ENCODE measurements at regions not wholly inside any gene's neighbourhood (a gene's known extent, or its start where the extent isn't known, plus 50 kb on each side); places are given as distances from the start of the nearest gene placed in this dataset.

DNA sequence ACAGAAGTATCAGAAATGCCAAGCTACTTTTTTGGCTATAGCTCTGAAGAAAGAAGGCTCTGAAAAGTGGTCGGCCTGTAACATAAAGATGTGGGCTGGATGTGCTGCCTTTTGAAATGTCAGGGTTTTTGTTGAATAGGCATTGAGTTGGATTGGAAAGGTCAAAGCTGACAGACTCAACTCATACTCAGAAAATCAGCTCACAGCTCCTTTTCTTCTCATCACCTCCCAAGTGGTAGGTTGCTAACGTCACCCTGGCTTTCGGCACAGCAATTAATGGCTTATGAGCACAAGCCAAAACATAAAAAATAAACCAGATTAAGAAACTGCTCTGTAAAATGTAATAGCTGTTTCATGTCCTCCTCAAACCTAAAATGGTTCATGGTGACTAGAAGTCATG is 68.3 kb downstream of the KCNF1 start:
- no peak for DNase-seq
- Mint-ChIP-seq H3K4me3 (no peak overlapping the region), H3K27ac (no peak overlapping the region), H3K9me3 (no peaks in the 10 kb centered on the region), H3K36me3 (no peaks in the 10 kb centered on the region), H3K4me1 (peaks cover 0 to 2% of the 10 kb centered on the region in 2 donors), H3K27me3 (ENCODE audit: low read depth in 3 of 3) (peaks cover 2 to 4% (median 4%) of the 10 kb centered on the region in 3 donors)

- H3K4me1 Mint-ChIP-seq = peaks cover 0 to 2% of the 10 kb centered on the region in 2 donors
- no peak for DNase-seq
- H3K27me3 Mint-ChIP-seq (ENCODE audit: low read depth in 3 of 3) = peaks cover 2 to 4% (median 4%) of the 10 kb centered on the region in 3 donors
- no peaks in the 10 kb centered on the region for H3K9me3 Mint-ChIP-seq
- H3K36me3 Mint-ChIP-seq = no peaks in the 10 kb centered on the region
- H3K4me3 Mint-ChIP-seq = no peak overlapping the region
- no peak overlapping the region for H3K27ac Mint-ChIP-seq
These were observed 69.2 kb downstream of the KCNF1 start for GRCh38 chr2:10980886-10981425.

- peaks cover 0 to 2% of the 10 kb centered on the region in 2 donors for H3K4me1 Mint-ChIP-seq
- no peaks in the 10 kb centered on the region for H3K9me3 Mint-ChIP-seq
- no peaks in the 10 kb centered on the region for H3K36me3 Mint-ChIP-seq
- no peak overlapping the region for H3K27ac Mint-ChIP-seq
- no peak for DNase-seq
- H3K4me3 Mint-ChIP-seq = no peak overlapping the region
- peaks cover 2 to 4% (median 4%) of the 10 kb centered on the region in 3 donors for H3K27me3 Mint-ChIP-seq (ENCODE audit: low read depth in 3 of 3)
These were observed 69.7 kb downstream of the KCNF1 start for GRCh38 chr2:10981451-10981850.

- H3K27ac Mint-ChIP-seq = no peak overlapping the region
- no peaks in the 10 kb centered on the region for H3K36me3 Mint-ChIP-seq
- no peaks in the 10 kb centered on the region for H3K9me3 Mint-ChIP-seq
- H3K4me1 Mint-ChIP-seq = peaks cover 0 to 2% of the 10 kb centered on the region in 2 donors
- no peak for DNase-seq
- H3K4me3 Mint-ChIP-seq = no peak overlapping the region
- peaks cover 2% of the 10 kb centered on the region in 3 donors for H3K27me3 Mint-ChIP-seq (ENCODE audit: low read depth in 3 of 3)
These were observed 70.3 kb downstream of the KCNF1 start for GRCh38 chr2:10981941-10982431.

DNA sequence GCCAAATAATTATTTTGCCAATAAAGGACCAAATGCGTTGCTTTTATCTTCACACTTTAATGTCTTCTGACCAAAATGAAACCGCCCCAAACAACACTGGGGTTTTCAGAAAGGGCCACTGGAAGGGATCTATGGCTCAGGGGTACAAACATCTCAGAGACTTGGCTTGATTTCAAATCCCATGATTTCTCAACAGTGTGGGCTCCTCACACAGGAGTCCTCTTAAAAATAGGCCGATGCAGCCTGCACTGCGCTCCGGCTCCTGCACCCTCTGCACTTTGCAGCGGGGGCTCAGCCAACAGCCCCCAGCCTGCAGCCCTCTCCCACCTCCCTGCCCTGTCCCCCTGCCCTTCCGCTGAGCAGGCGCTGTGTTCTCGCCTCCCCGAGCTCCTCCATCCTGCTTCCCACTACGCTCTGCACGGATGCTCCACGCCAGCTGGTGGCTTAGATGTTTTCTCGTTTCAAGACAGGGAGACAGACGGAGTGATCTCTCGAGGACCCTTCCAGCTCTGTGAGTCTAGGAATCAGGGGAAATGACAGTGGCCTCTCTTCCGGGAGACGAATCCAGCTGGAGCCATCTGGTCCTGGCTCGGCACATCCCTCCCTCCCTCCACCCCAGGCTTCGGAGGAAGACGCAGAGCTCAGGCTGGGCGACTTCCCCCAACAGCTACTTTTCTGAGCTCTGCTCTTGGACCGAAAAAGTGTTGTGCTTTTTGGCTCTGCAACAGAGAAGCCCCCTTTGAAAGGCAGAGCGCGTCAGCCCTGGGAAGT is 71.4 kb downstream of the KCNF1 start:
- Mint-ChIP-seq H3K27me3 (ENCODE audit: low read depth in 3 of 3) (peaks cover 0 to 2% (median 2%) of the 10 kb centered on the region in 3 donors), H3K4me1 (no peaks in the 10 kb centered on the region), H3K36me3 (no peaks in the 10 kb centered on the region), H3K4me3 (no peak overlapping the region), H3K9me3 (no peaks in the 10 kb centered on the region), H3K27ac (no peak overlapping the region)
- no peak for DNase-seq

GRCh38 chr2:10983711-10984110 is 72.0 kb downstream of the KCNF1 start:
- no peaks in the 10 kb centered on the region for H3K9me3 Mint-ChIP-seq
- peaks cover 0 to 2% (median 2%) of the 10 kb centered on the region in 3 donors for H3K27me3 Mint-ChIP-seq (ENCODE audit: low read depth in 3 of 3)
- H3K4me1 Mint-ChIP-seq = no peaks in the 10 kb centered on the region
- no peaks in the 10 kb centered on the region for H3K36me3 Mint-ChIP-seq
- H3K4me3 Mint-ChIP-seq = no peak overlapping the region
- DNase-seq = no peak
- no peak overlapping the region for H3K27ac Mint-ChIP-seq

- DNase-seq = no peak
- Mint-ChIP-seq H3K27me3 (ENCODE audit: low read depth in 3 of 3) (peaks cover 0 to 2% (median 2%) of the 10 kb centered on the region in 3 donors), H3K4me3 (no peak overlapping the region), H3K9me3 (no peaks in the 10 kb centered on the region), H3K36me3 (no peaks in the 10 kb centered on the region), H3K4me1 (no peaks in the 10 kb centered on the region), H3K27ac (no peak overlapping the region)
These were observed 72.8 kb downstream of the KCNF1 start for GRCh38 chr2:10984418-10985135.

DNA sequence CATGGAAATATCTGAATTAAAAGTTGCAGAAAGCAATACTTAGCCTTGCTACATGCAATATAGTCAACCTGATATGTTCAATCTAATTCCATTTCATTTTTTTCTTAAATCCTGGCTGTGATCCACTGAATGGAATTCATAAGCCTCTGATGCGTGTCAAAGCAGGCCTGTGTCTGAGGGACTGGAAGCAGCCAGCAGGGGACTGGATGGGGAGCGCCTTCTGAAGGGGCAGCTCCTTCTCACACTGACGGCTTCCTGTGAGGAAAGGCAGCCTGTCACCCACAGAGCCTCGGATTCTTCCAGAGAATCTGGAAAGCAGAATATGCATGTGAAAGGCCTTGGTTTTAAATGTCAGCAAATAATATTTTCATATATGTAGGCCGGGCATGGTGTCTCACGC is 73.5 kb downstream of the KCNF1 start:
- no peak overlapping the region for H3K27ac Mint-ChIP-seq
- no peak overlapping the region for H3K4me3 Mint-ChIP-seq
- peaks cover 0 to 2% (median 2%) of the 10 kb centered on the region in 3 donors for H3K27me3 Mint-ChIP-seq (ENCODE audit: low read depth in 3 of 3)
- no peaks in the 10 kb centered on the region for H3K9me3 Mint-ChIP-seq
- no peaks in the 10 kb centered on the region for H3K4me1 Mint-ChIP-seq
- no peaks in the 10 kb centered on the region for H3K36me3 Mint-ChIP-seq
- DNase-seq = no peak

DNA sequence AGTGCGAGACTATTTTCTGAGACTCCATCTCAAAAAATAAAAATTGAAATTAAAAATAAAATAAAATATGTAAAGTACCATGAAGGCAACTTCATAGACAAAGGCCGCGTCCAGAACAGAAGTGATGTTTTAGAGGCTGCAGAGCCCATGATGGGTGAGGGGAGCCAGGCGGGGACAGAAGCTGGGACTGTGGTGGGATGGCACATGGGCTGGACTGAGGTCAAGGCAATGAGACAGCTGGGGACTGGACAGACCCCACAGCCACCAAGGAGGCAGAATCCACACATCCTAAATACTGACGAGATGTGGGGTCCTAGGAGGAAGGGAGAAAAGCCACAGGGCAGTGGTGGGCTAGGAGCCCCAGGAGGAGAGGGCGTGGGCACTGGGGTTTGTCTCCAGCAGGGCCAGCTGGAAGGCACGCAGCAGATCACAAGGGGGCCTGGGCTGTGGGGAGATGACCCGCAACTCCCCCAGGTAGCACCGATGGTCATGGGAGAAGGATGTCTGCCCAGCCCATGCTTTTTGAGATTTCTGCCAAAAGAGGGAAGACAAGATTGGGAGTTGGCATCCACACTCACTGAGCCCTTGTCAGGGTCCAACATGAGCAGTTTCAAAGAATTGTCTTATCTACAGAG is 74.3 kb downstream of the KCNF1 start:
- Mint-ChIP-seq H3K9me3 (no peaks in the 10 kb centered on the region), H3K36me3 (no peaks in the 10 kb centered on the region), H3K27me3 (ENCODE audit: low read depth in 3 of 3) (peaks cover 0 to 2% (median 2%) of the 10 kb centered on the region in 3 donors), H3K4me1 (no peaks in the 10 kb centered on the region), H3K27ac (no peak overlapping the region), H3K4me3 (no peak overlapping the region)
- DNase-seq = no peak

GRCh38 chr2:10987439-10987838 is 75.7 kb downstream of the KCNF1 start:
- H3K27ac Mint-ChIP-seq = no peak overlapping the region
- H3K4me1 Mint-ChIP-seq = no peaks in the 10 kb centered on the region
- H3K9me3 Mint-ChIP-seq = no peaks in the 10 kb centered on the region
- H3K4me3 Mint-ChIP-seq = no peak overlapping the region
- H3K27me3 Mint-ChIP-seq (ENCODE audit: low read depth in 3 of 3) = peaks cover 2 to 3% (median 2%) of the 10 kb centered on the region in 3 donors
- DNase-seq = no peak
- H3K36me3 Mint-ChIP-seq = no peaks in the 10 kb centered on the region

- H3K36me3 Mint-ChIP-seq = no peaks in the 10 kb centered on the region
- H3K4me1 Mint-ChIP-seq = no peaks in the 10 kb centered on the region
- no peak for DNase-seq
- peaks cover 2 to 3% (median 2%) of the 10 kb centered on the region in 3 donors for H3K27me3 Mint-ChIP-seq (ENCODE audit: low read depth in 3 of 3)
- no peaks in the 10 kb centered on the region for H3K9me3 Mint-ChIP-seq
- H3K4me3 Mint-ChIP-seq = no peak overlapping the region
- no peak overlapping the region for H3K27ac Mint-ChIP-seq
These were observed 76.1 kb downstream of the KCNF1 start for GRCh38 chr2:10987861-10988260.

GRCh38 chr2:10989151-10989550 is 77.4 kb downstream of the KCNF1 start:
- H3K36me3 Mint-ChIP-seq = no peaks in the 10 kb centered on the region
- H3K9me3 Mint-ChIP-seq = no peaks in the 10 kb centered on the region
- peaks cover 0 to 3% (median 2%) of the 10 kb centered on the region in 3 donors for H3K27me3 Mint-ChIP-seq (ENCODE audit: low read depth in 3 of 3)
- no peak overlapping the region for H3K27ac Mint-ChIP-seq
- DNase-seq = no peak
- no peak overlapping the region for H3K4me3 Mint-ChIP-seq
- no peaks in the 10 kb centered on the region for H3K4me1 Mint-ChIP-seq

DNA sequence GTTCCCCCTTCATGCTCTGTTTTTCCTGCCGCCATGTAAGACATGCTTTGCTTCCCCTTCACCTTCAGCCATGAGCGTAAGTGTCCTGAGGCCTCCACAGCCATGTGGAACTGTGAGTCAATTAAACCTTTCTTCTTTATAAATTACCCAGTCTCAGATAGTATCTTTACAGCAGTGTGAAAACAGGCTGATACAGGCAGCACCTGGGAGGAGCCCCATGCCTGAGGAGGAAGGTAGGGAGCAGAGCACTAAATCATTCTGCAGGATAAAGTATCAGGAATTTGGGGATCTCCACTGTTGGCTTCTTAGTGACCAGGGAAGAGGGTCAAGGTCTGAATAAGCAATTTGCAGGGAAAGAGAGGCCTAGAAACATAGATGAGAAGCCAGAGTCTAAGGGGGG is 78.0 kb downstream of the KCNF1 start:
- Mint-ChIP-seq H3K4me3 (no peak overlapping the region), H3K9me3 (no peaks in the 10 kb centered on the region), H3K36me3 (no peaks in the 10 kb centered on the region), H3K27ac (no peak overlapping the region), H3K27me3 (ENCODE audit: low read depth in 3 of 3) (peaks cover 0 to 4% (median 2%) of the 10 kb centered on the region in 3 donors), H3K4me1 (no peaks in the 10 kb centered on the region)
- DNase-seq = no peak

All from immature natural killer cell (primary cell).